HepG2 (cell line): ENCODE measurements at regions not wholly inside any gene's neighbourhood (a gene's known extent, or its start where the extent isn't known, plus 50 kb on each side); places are given as distances from the start of the nearest gene placed in this dataset.

Experiments
- ATAC-seq: fragments of 200-7000 bp; cut with Tn5 transposase; 3 replicates; pipeline ENCODE4 v1.9.1; 2020; ENCODE audit warnings: mild to moderate bottlenecking, moderate library complexity
- BruUV-seq: library from RNA; stranded (reverse); fragments of 400-500 nt; replicated peaks from 2 replicates; lab custom pipeline; 2021; lab: Mats Ljungman, UMichigan
- CTCF ChIA-PET: fragments of 300-600 bp; formaldehyde crosslinking; extraction: SDS; loops from one replicate; lab custom pipeline; 2021; ENCODE audit warnings: low total read pairs, inconsistent platforms, low intra/inter-chr PET ratio; lab: Yijun Ruan, JAX
- POLR2A ChIA-PET: fragments of 350-600 bp; sonication (Branson Sonifier 250); formaldehyde crosslinking; loops from one replicate; lab custom pipeline; 2020; ENCODE audit warnings: antibody characterized with exemption, inconsistent platforms; lab: Yijun Ruan, JAX
- DNase-seq: peaks from one replicate; pipeline ENCODE4 v3.0.0-alpha.2; 2015; ENCODE audit warnings: low spot score
- FAIRE-seq: peaks from 3 replicates; lab custom pipeline; 2011; peaks lifted over from hg19 to GRCh38; lab: Jason Lieb, UNC
- H2AFZ ChIP-seq: one replicate; pipeline ENCODE4 v1.6.1; 2011; ENCODE audit warnings: low read length, inconsistent platforms
- H3K27ac ChIP-seq: fragments of 300-600 bp; 3 replicates; pipeline ENCODE4 v1.8.0; 2011; ENCODE audit warnings: mixed run types, mild to moderate bottlenecking, mixed read lengths, low read length, inconsistent platforms; ENCODE audit not compliant: insufficient read depth; ENCODE audit errors: extremely low read length
- H3K27me3 ChIP-seq, 2 experiments: fragments of 200-600 bp in 1 of 2; 2 replicates in 1 of 2; 3 replicates in 1 of 2; pipeline versions ENCODE4 v1.6.0 to v1.8.0; 2011; ENCODE audit warnings: low read length in 2 of 2, mild to moderate bottlenecking in 2 of 2, moderate library complexity in 2 of 2, inconsistent platforms in 1 of 2; ENCODE audit not compliant: insufficient read depth in 2 of 2, control insufficient read depth in 1 of 2
- H3K36me3 ChIP-seq, 2 experiments: fragments of 200-600 bp in 1 of 2; replicated peaks in 1 of 2; 2 replicates in 1 of 2; 3 replicates in 1 of 2; pipeline versions ENCODE4 v1.5.1 to v1.8.0; 2011; ENCODE audit warnings: low read length in 2 of 2, inconsistent platforms in 1 of 2; ENCODE audit not compliant: insufficient read depth in 2 of 2, control insufficient read depth in 1 of 2
- H3K4me1 ChIP-seq: 2 replicates; pipeline ENCODE4 v1.5.1; 2012; ENCODE audit warnings: low read length, inconsistent platforms; ENCODE audit not compliant: insufficient read depth
- H3K4me2 ChIP-seq: 2 replicates; pipeline ENCODE4 v1.6.0; 2011; ENCODE audit warnings: low read depth, low read length, inconsistent platforms
- H3K4me3 ChIP-seq, 3 experiments: fragments of 200-600 bp in 1 of 3; sonication (generic), shearing (Covaris generic) in 1 of 3; replicated peaks in 1 of 3; 2 replicates each; pipeline ENCODE4 v1.5.1; 2011 to 2016; ENCODE audit warnings: low read length in 3 of 3, inconsistent platforms in 2 of 3, low read depth in 2 of 3, mild to moderate bottlenecking in 2 of 3, control low read depth in 1 of 3, mixed read lengths in 1 of 3; ENCODE audit not compliant: insufficient read depth in 1 of 3
- H3K79me2 ChIP-seq: one replicate; pipeline ENCODE4 v1.6.1; 2011; ENCODE audit warnings: low read length, inconsistent platforms; ENCODE audit not compliant: insufficient read depth
- H3K9ac ChIP-seq: 2 replicates; pipeline ENCODE4 v1.6.0; 2011; ENCODE audit warnings: mild to moderate bottlenecking, low read depth, low read length, inconsistent platforms; ENCODE audit not compliant: insufficient read depth
- H3K9me3 ChIP-seq: 2 replicates; pipeline ENCODE4 v1.5.1; 2012; ENCODE audit warnings: mild to moderate bottlenecking, low read length
- H4K20me1 ChIP-seq: 2 replicates; pipeline ENCODE4 v1.6.0; 2011; ENCODE audit warnings: inconsistent platforms, mild to moderate bottlenecking, low read length, moderate library complexity; ENCODE audit not compliant: insufficient read depth
- EEA1 ChIP-seq: sonication (generic); formaldehyde crosslinking; IDR thresholded peaks from 2 replicates; pipeline ENCODE4 v1.5.1; 2020; ENCODE audit warnings: mild to moderate bottlenecking, missing genetic modification reagents, borderline replicate concordance
- ELF1 ChIP-seq: sonication (generic); formaldehyde crosslinking; IDR thresholded peaks from 2 replicates; pipeline ENCODE4 v1.4.0; 2020; ENCODE audit warnings: missing genetic modification reagents
- MAFF ChIP-seq: IDR thresholded peaks from 2 replicates; pipeline ENCODE4 v1.6.1; 2011; ENCODE audit warnings: low read depth, low read length, improper control_type of control experiment
- MAFK ChIP-seq, 2 experiments: IDR thresholded peaks in 1 of 2; conservative IDR thresholded peaks in 1 of 2; 2 replicates each; pipeline ENCODE4 v1.6.1; 2011; ENCODE audit warnings: improper control_type of control experiment in 2 of 2, low read length in 2 of 2
- PHF20 ChIP-seq: sonication (generic); formaldehyde crosslinking; IDR thresholded peaks from 2 replicates; pipeline ENCODE4 v1.5.0; 2020; ENCODE audit warnings: mild to moderate bottlenecking, missing genetic modification reagents
- ZNF136 ChIP-seq: sonication (generic); formaldehyde crosslinking; IDR thresholded peaks from 2 replicates; pipeline ENCODE4 v1.8.1; 2022; ENCODE audit warnings: low read depth, mild to moderate bottlenecking, moderate library complexity, missing genetic modification reagents
- WGBS: methylation state at CpG from one replicate; pipeline ENCODE4 v1.1.6; 2017; ENCODE audit warnings: low lambda C conversion rate; 5-methylcytosine and 5-hydroxymethylcytosine counted together
- in situ Hi-C: cut with HindIII; loops from 2 replicates; pipeline ENCODE4 v1.10.0; 2017; ENCODE audit warnings: low pct_unique_long_range_greater_than_20kb; ENCODE audit not compliant: extremely low pct_ligation_motif_present
- intact Hi-C: fragments of 100-400 bp; cut with micrococcal nuclease; formaldehyde crosslinking; loops from one replicate; pipeline ENCODE4 v1.10.0; 2022; ENCODE audit not compliant: unreplicated experiment

GRCh38 chr3:70409018-70409417 lies 96.6 kb upstream of the MDFIC2 start:
- Histone ChIP-seq H3K4me1 (no peaks in the 10 kb centered on the region), H3K9me3 (no peaks in the 10 kb centered on the region), H2AFZ (no peak overlapping the region), H3K4me2 (no peak overlapping the region), H3K4me3 (no peak overlapping the region), H4K20me1 (no peaks in the 10 kb centered on the region), H3K27me3 (no peaks in the 10 kb centered on the region), H3K9ac (no peak overlapping the region)
- in situ Hi-C loops (no loop called here), intact Hi-C loops (no loop called here)
- POLR2A ChIA-PET, result no interaction called here
- no peak for DNase-seq
- WGBS, result 4% methylated on average over 2 of the region's 2 CpGs
- no TSS peak for BruUV-seq
- FAIRE-seq, result no peak
- peak; percentile 69 for TF ChIP-seq MAFF
- TF ChIP-seq PHF20, result no peak
- peak; percentile 68 to 87 for TF ChIP-seq MAFK (conservative IDR thresholded peaks at IDR 0.05 in 1 of 2, IDR thresholded peaks at IDR 0.05 in 1 of 2; ENCODE audit: low read length in 2 of 2)
- TF ChIP-seq, all 625 proteins: peak for 2
- H3K36me3 ChIP-seq, result no peaks in the 10 kb centered on the region
- CTCF ChIA-PET, result no interaction called here
- no peak overlapping the region for H3K27ac ChIP-seq
- H3K79me2 ChIP-seq, result no peaks in the 10 kb centered on the region
- no peak for ATAC-seq

GRCh38 chr3:70400194-70400593 lies 87.8 kb upstream of the MDFIC2 start:
- CTCF ChIA-PET, result no interaction called here
- Histone ChIP-seq H2AFZ (no peak overlapping the region), H3K4me2 (no peak overlapping the region), H3K79me2 (no peaks in the 10 kb centered on the region), H3K9me3 (no peaks in the 10 kb centered on the region), H3K9ac (no peak overlapping the region), H3K36me3 (no peaks in the 10 kb centered on the region), H3K4me1 (no peaks in the 10 kb centered on the region), H3K27me3 (no peaks in the 10 kb centered on the region), H3K4me3 (no peak overlapping the region), H4K20me1 (no peaks in the 10 kb centered on the region), H3K27ac (no peak overlapping the region)
- TF ChIP-seq ELF1 (CRISPR knock-in tag) (no peak), EEA1 (CRISPR knock-in tag) (no peak), ZNF136 (no peak)
- FAIRE-seq (no peak), DNase-seq (no peak), ATAC-seq (no peak)
- in situ Hi-C loops, result no loop called here
- POLR2A ChIA-PET, result no interaction called here
- BruUV-seq, result no TSS peak
- 4% methylated on average over 3 of the region's 3 CpGs for WGBS
- intact Hi-C loops, result no loop called here
